Right lobe of liver (tissue), 4 donors: ENCODE measurements at regions not wholly inside any gene's neighbourhood (a gene's known extent, or its start where the extent isn't known, plus 50 kb on each side); places are given as distances from the start of the nearest gene placed in this dataset.

Experiments
- CTCF ChIP-seq, 4 donors: fragments of 200-600 bp in 3 of 4; fragments of 450-650 bp in 1 of 4; IDR thresholded peaks; one replicate each; pipeline versions ENCODE4 v1.5.1 to v1.8.0; 2016 to 2022; ENCODE audit warnings: antibody characterized with exemption in 4 of 4, mild to moderate bottlenecking in 2 of 4
- POLR2A ChIP-seq: fragments of 450-650 bp; IDR thresholded peaks from one replicate; pipeline ENCODE4 v1.6.1; 2017; ENCODE audit warnings: antibody characterized with exemption, mild to moderate bottlenecking
- donor health status: DM: no; HTN: no; CAD: no.
- donor health status: DM: no; HTN: no; CAD: no.
- donor health status: DM: no; HTN: yes; CAD: no.

GRCh38 chr1:10948463-10948775 is 64.0 kb upstream of the TARDBP start:
- TF ChIP-seq CTCF (IDR thresholded peaks at IDR 0.05) (no peak), POLR2A (no peak)
